Erythroblast (primary cell): ENCODE measurements at regions not wholly inside any gene's neighbourhood (a gene's known extent, or its start where the extent isn't known, plus 50 kb on each side); places are given as distances from the start of the nearest gene placed in this dataset.

Experiments used
- GATA1 ChIP-seq: IDR thresholded peaks from 2 replicates; pipeline ENCODE4 v1.6.1; 2011; ENCODE audit warnings: low read depth, mild to moderate bottlenecking, control low read depth, low read length, moderate library complexity
- POLR2A ChIP-seq: IDR thresholded peaks from 2 replicates; pipeline ENCODE4 v1.6.1; 2011; ENCODE audit warnings: mild to moderate bottlenecking, low read length

DNA sequence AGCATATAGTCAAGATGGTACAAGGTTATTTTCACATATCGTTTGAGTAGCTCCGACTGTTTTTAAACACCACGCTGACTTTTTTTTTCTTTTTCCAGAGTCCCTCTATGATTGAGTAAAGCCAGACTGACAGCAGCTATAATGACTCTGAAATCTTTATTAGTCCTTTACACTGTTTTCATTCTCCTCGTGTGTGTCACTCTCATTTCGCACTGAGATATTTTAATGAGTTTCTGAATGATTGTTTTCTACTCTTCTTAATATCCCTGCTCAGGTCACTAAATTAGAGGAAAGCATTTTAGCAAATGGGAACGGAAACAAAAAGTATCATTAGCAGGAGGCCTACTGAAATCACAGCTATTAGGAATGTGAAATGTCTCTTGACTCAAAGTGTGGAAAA, 162.3 kb upstream of the MTPN start:
- TF ChIP-seq POLR2A (no peak), GATA1 (no peak)
